Neural cell (in vitro differentiated cells): ENCODE measurements at regions not wholly inside any gene's neighbourhood (a gene's known extent, or its start where the extent isn't known, plus 50 kb on each side); places are given as distances from the start of the nearest gene placed in this dataset.

Source experiments
- EP300 ChIP-seq: fragments of 450-650 bp; conservative IDR thresholded peaks from 2 replicates; pipeline ENCODE4 v1.6.1; 2014; ENCODE audit warnings: antibody characterized with exemption, mild to moderate bottlenecking, moderate library complexity; ENCODE audit not compliant: poor library complexity, severe bottlenecking
- EZH2 ChIP-seq: fragments of 200-600, 300-800 bp; shearing (Covaris generic), sonication (generic); IDR thresholded peaks from 2 replicates; pipeline ENCODE4 v1.6.1; 2014; ENCODE audit warnings: antibody characterized with exemption, low read length, borderline replicate concordance, mild to moderate bottlenecking; ENCODE audit not compliant: insufficient read depth, poor library complexity, severe bottlenecking
- MXI1 ChIP-seq: fragments of 450-650 bp; conservative IDR thresholded peaks from 2 replicates; pipeline ENCODE4 v1.6.1; 2014; ENCODE audit warnings: antibody characterized with exemption, mild to moderate bottlenecking; ENCODE audit not compliant: poor library complexity, severe bottlenecking
- POLR2AphosphoS5 ChIP-seq: IDR thresholded peaks from 2 replicates; pipeline ENCODE4 v1.6.1; 2012
- RAD21 ChIP-seq: fragments of 450-650 bp; conservative IDR thresholded peaks from 2 replicates; pipeline ENCODE4 v1.6.1; 2014; ENCODE audit warnings: antibody characterized with exemption, mild to moderate bottlenecking, moderate library complexity
- TF ChIP-seq, protein P1 (sequence below): fragments of 450-650 bp; IDR thresholded peaks from 2 replicates; pipeline ENCODE4 v1.5.1; 2014; ENCODE audit warnings: antibody characterized with exemption, mild to moderate bottlenecking, moderate library complexity; ENCODE audit not compliant: poor library complexity, severe bottlenecking
- TF ChIP-seq, protein P2 (sequence below): IDR thresholded peaks from 2 replicates; pipeline ENCODE4 v1.6.1; 2012; ENCODE audit warnings: borderline replicate concordance

DNA sequence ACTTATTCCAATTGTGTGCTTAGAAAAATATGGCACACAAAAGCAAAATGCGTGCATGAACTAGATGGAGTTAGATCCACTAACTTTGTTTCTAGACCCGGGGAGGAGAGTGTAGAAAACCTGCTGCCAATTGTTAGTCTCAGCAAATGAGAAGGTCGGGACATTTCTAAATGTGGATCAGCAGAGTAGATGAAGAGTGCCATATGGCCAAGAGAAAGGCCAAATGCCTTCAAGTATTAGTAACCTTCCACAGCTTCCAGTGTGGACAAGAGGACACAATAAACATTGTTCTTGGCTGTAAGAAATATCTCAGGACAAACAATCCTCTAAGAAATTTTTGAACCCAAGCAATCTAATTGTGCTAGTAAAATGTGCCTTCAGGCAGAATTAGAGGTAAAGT lies 690.3 kb downstream of the REEP3 start:
- TF ChIP-seq, protein P1, sequence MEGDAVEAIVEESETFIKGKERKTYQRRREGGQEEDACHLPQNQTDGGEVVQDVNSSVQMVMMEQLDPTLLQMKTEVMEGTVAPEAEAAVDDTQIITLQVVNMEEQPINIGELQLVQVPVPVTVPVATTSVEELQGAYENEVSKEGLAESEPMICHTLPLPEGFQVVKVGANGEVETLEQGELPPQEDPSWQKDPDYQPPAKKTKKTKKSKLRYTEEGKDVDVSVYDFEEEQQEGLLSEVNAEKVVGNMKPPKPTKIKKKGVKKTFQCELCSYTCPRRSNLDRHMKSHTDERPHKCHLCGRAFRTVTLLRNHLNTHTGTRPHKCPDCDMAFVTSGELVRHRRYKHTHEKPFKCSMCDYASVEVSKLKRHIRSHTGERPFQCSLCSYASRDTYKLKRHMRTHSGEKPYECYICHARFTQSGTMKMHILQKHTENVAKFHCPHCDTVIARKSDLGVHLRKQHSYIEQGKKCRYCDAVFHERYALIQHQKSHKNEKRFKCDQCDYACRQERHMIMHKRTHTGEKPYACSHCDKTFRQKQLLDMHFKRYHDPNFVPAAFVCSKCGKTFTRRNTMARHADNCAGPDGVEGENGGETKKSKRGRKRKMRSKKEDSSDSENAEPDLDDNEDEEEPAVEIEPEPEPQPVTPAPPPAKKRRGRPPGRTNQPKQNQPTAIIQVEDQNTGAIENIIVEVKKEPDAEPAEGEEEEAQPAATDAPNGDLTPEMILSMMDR: no peak
- TF ChIP-seq RAD21 (no peak), POLR2AphosphoS5 (no peak), EP300 (no peak), EZH2 (no peak), MXI1 (no peak)
- TF ChIP-seq, protein P2, sequence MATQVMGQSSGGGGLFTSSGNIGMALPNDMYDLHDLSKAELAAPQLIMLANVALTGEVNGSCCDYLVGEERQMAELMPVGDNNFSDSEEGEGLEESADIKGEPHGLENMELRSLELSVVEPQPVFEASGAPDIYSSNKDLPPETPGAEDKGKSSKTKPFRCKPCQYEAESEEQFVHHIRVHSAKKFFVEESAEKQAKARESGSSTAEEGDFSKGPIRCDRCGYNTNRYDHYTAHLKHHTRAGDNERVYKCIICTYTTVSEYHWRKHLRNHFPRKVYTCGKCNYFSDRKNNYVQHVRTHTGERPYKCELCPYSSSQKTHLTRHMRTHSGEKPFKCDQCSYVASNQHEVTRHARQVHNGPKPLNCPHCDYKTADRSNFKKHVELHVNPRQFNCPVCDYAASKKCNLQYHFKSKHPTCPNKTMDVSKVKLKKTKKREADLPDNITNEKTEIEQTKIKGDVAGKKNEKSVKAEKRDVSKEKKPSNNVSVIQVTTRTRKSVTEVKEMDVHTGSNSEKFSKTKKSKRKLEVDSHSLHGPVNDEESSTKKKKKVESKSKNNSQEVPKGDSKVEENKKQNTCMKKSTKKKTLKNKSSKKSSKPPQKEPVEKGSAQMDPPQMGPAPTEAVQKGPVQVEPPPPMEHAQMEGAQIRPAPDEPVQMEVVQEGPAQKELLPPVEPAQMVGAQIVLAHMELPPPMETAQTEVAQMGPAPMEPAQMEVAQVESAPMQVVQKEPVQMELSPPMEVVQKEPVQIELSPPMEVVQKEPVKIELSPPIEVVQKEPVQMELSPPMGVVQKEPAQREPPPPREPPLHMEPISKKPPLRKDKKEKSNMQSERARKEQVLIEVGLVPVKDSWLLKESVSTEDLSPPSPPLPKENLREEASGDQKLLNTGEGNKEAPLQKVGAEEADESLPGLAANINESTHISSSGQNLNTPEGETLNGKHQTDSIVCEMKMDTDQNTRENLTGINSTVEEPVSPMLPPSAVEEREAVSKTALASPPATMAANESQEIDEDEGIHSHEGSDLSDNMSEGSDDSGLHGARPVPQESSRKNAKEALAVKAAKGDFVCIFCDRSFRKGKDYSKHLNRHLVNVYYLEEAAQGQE: no peak
